GM12878 (cell line): ENCODE measurements at regions not wholly inside any gene's neighbourhood (a gene's known extent, or its start where the extent isn't known, plus 50 kb on each side); places are given as distances from the start of the nearest gene placed in this dataset.

Source experiments
- ATAC-seq: fragments of 200-7000 bp; cut with Tn5 transposase; 3 replicates; pipeline ENCODE4 v1.9.1; 2020; ENCODE audit warnings: mild to moderate bottlenecking, moderate library complexity
- BruUV-seq: library from RNA; stranded (reverse); fragments of 400-500 nt; replicated peaks from 2 replicates; lab custom pipeline; 2021; lab: Mats Ljungman, UMichigan
- CTCF ChIA-PET: fragments of 300-600 bp; sonication (Branson Sonifier 250); formaldehyde crosslinking; extraction: SDS; loops from one replicate; lab custom pipeline; 2021; ENCODE audit warnings: inconsistent platforms; lab: Yijun Ruan, JAX
- POLR2A ChIA-PET: fragments of 350-600 bp; formaldehyde crosslinking; extraction: SDS; loops from one replicate; lab custom pipeline; 2021; ENCODE audit warnings: inconsistent platforms; lab: Charles Lee
- RAD21 ChIA-PET: fragments of 300-600 bp; sonication (Branson Sonifier 250); formaldehyde crosslinking; loops from one replicate; lab custom pipeline; 2023; ENCODE audit warnings: antibody characterized with exemption; ENCODE audit not compliant: unreplicated experiment; lab: Charles Lee
- SMC1A ChIA-PET: fragments of 300-600 bp; sonication (Branson Sonifier 250); formaldehyde crosslinking; loops from one replicate; lab custom pipeline; 2023; ENCODE audit not compliant: unreplicated experiment, uncharacterized antibody; lab: Charles Lee
- DNase-seq: peaks from one replicate; pipeline ENCODE4 v3.0.0-alpha.2; 2011; ENCODE audit warnings: low read depth, low spot score
- FAIRE-seq: peaks from 3 replicates; lab custom pipeline; 2011; peaks lifted over from hg19 to GRCh38; lab: Jason Lieb, UNC
- H2AFZ ChIP-seq: 2 replicates; pipeline ENCODE4 v1.6.0; 2011; ENCODE audit warnings: low read depth, low read length, control low read depth; ENCODE audit not compliant: control insufficient read depth
- H3K27ac ChIP-seq: 2 replicates; pipeline ENCODE4 v1.5.1; 2011; ENCODE audit warnings: control low read depth; ENCODE audit not compliant: control insufficient read depth, insufficient read depth
- H3K27me3 ChIP-seq, 2 experiments: replicated peaks in 1 of 2; 2 replicates each; pipeline versions ENCODE4 v1.6.0 to v1.6.1; 2011; ENCODE audit warnings: low read length in 1 of 2; ENCODE audit not compliant: control insufficient read depth in 2 of 2, insufficient read depth in 2 of 2
- H3K36me3 ChIP-seq, 2 experiments: 2 replicates each; pipeline ENCODE4 v1.5.1; 2011; ENCODE audit warnings: low read length in 1 of 2; ENCODE audit not compliant: control insufficient read depth in 2 of 2, insufficient read depth in 2 of 2
- H3K4me1 ChIP-seq: 2 replicates; pipeline ENCODE4 v1.6.1; 2011; ENCODE audit warnings: mild to moderate bottlenecking, low read length, moderate library complexity, mixed read lengths; ENCODE audit not compliant: control insufficient read depth, insufficient read depth
- H3K4me2 ChIP-seq: 2 replicates; pipeline ENCODE4 v1.6.0; 2011; ENCODE audit warnings: control low read depth; ENCODE audit not compliant: control insufficient read depth, insufficient read depth
- H3K4me3 ChIP-seq: fragments of 200-600 bp; sonication (generic); 2 replicates; pipeline ENCODE4 v1.5.1; 2016
- H3K79me2 ChIP-seq: 2 replicates; pipeline ENCODE4 v1.6.0; 2011; ENCODE audit warnings: low read length; ENCODE audit not compliant: control insufficient read depth, insufficient read depth
- H3K9ac ChIP-seq: 2 replicates; pipeline ENCODE4 v1.8.0; 2011; ENCODE audit warnings: low read length, control low read depth, mixed read lengths; ENCODE audit not compliant: control insufficient read depth, insufficient read depth
- H3K9me3 ChIP-seq: replicated peaks from 3 replicates; pipeline ENCODE4 v1.5.1; 2011; ENCODE audit warnings: mild to moderate bottlenecking, low read length; ENCODE audit not compliant: control insufficient read depth, insufficient read depth
- H4K20me1 ChIP-seq: 2 replicates; pipeline ENCODE4 v1.6.0; 2011; ENCODE audit not compliant: control insufficient read depth, insufficient read depth
- CREM ChIP-seq: IDR thresholded peaks from 2 replicates; pipeline ENCODE4 v1.6.1; 2014; ENCODE audit warnings: antibody characterized with exemption, low read depth
- EZH2 ChIP-seq: IDR thresholded peaks from 2 replicates; pipeline ENCODE4 v1.6.1; 2012; ENCODE audit warnings: low read depth, mild to moderate bottlenecking, control low read depth, inconsistent platforms, low read length, borderline replicate concordance; ENCODE audit not compliant: control insufficient read depth
- IKZF2 ChIP-seq, 2 experiments: fragments of 450-650 bp; IDR thresholded peaks; 2 replicates each; pipeline ENCODE4 v1.6.1; 2017; ENCODE audit warnings: mild to moderate bottlenecking in 2 of 2, moderate library complexity in 2 of 2
- MEF2A ChIP-seq: IDR thresholded peaks from 2 replicates; pipeline ENCODE4 v1.6.1; 2011; ENCODE audit warnings: low read depth, mild to moderate bottlenecking, low read length, moderate library complexity; ENCODE audit not compliant: insufficient read depth
- MLLT1 ChIP-seq: fragments of 450-650 bp; IDR thresholded peaks from 2 replicates; pipeline ENCODE4 v1.6.1; 2016; ENCODE audit warnings: mild to moderate bottlenecking
- NFIC ChIP-seq: IDR thresholded peaks from 2 replicates; pipeline ENCODE4 v1.6.1; 2012; ENCODE audit warnings: low read depth, mild to moderate bottlenecking, inconsistent platforms, low read length, moderate library complexity
- RFX5 ChIP-seq: IDR thresholded peaks from 2 replicates; pipeline ENCODE4 v1.6.1; 2011; ENCODE audit warnings: low read depth, low read length, improper control_type of control experiment
- SIN3A ChIP-seq: IDR thresholded peaks from 2 replicates; pipeline ENCODE4 v1.6.1; 2012; ENCODE audit warnings: low read depth, low read length, improper control_type of control experiment
- SKIL ChIP-seq: fragments of 450-650 bp; IDR thresholded peaks from 2 replicates; pipeline ENCODE4 v1.6.1; 2017; ENCODE audit warnings: mild to moderate bottlenecking, low read depth, inconsistent platforms; ENCODE audit not compliant: poor library complexity, severe bottlenecking
- SREBF1 ChIP-seq: IDR thresholded peaks from 2 replicates; pipeline ENCODE4 v1.6.1; 2012; ENCODE audit warnings: mild to moderate bottlenecking, low read length
- WGBS: methylation state at CpG from one replicate; pipeline ENCODE4 v1.1.6; 2016; ENCODE audit warnings: low lambda C conversion rate; ENCODE audit not compliant: insufficient replicate concordance, insufficient coverage; ENCODE audit errors: missing lambda C conversion rate; 5-methylcytosine and 5-hydroxymethylcytosine counted together
- in situ Hi-C: fragments of 300-500 bp; cut with MboI; formaldehyde crosslinking; loops from 9 replicates; pipeline ENCODE4 v1.14.3; 2018; ENCODE audit warnings: mixed read lengths
- intact Hi-C: fragments of 100-400 bp; cut with micrococcal nuclease; formaldehyde crosslinking; loops from one replicate; pipeline ENCODE4 v1.14.2; 2022; ENCODE audit not compliant: unreplicated experiment

- ChIA-PET CTCF (no interaction called here), POLR2A (no interaction called here), SMC1A (no interaction called here), RAD21 (no interaction called here)
- H3K36me3 ChIP-seq: no peaks in the 10 kb centered on the region
- 100% methylated on average over 1 of the region's 1 CpG for WGBS
- no peak overlapping the region for H2AFZ ChIP-seq
- ATAC-seq (no peak), FAIRE-seq (no peak), DNase-seq (no peak)
- no peak overlapping the region for H3K9ac ChIP-seq
- H4K20me1 ChIP-seq: no peaks in the 10 kb centered on the region
- intact Hi-C loops (no loop called here), in situ Hi-C loops (no loop called here)
- H3K9me3 ChIP-seq: no peaks in the 10 kb centered on the region
- H3K27ac ChIP-seq: no peak overlapping the region
- H3K4me3 ChIP-seq: no peak overlapping the region
- TF ChIP-seq MLLT1 (no peak), SKIL (no peak), IKZF2 (IDR thresholded peaks at IDR 0.05) (no peak)
- BruUV-seq: no TSS peak
- no peak overlapping the region for H3K4me2 ChIP-seq
- H3K27me3 ChIP-seq: no peaks in the 10 kb centered on the region
- H3K79me2 ChIP-seq: no peaks in the 10 kb centered on the region
- no peaks in the 10 kb centered on the region for H3K4me1 ChIP-seq
Measured at GRCh38 chr3:31193871-31194270, 299.4 kb upstream of the GADL1 start.

- in situ Hi-C loops: no loop called here
- ATAC-seq: no peak
Measured at GRCh38 chr3:31196261-31196660, 301.8 kb upstream of the GADL1 start.

More at GRCh38 chr3:31196261-31196660, 301.8 kb upstream of the GADL1 start:
- H3K79me2 ChIP-seq: no peaks in the 10 kb centered on the region
- H3K36me3 ChIP-seq: no peaks in the 10 kb centered on the region
- no peaks in the 10 kb centered on the region for H4K20me1 ChIP-seq
- POLR2A ChIA-PET: no interaction called here
- no peaks in the 10 kb centered on the region for H3K27me3 ChIP-seq
- TF ChIP-seq MEF2A: no peak
- no peak for TF ChIP-seq SIN3A
- no peak for TF ChIP-seq NFIC
- TF ChIP-seq EZH2: no peak
- no peak for TF ChIP-seq CREM
- TF ChIP-seq SREBF1: no peak
- TF ChIP-seq RFX5: no peak
- RAD21 ChIA-PET: no interaction called here
- no TSS peak for BruUV-seq
- H3K4me3 ChIP-seq: no peak overlapping the region
- CTCF ChIA-PET: interaction anchor here (1.0 to 1.3 kb wide), 3 partner anchors 9 to 171 kb away, joined by 3 to 6 read pairs (median 4); no protein-coding TSS in a partner anchor
- H3K9ac ChIP-seq: no peak overlapping the region
- SMC1A ChIA-PET: interaction anchor here (1.2 kb wide), 1 partner anchor 9 kb away, joined by 3 read pairs; no protein-coding TSS in a partner anchor
- H2AFZ ChIP-seq: no peak overlapping the region
- no peak overlapping the region for H3K4me2 ChIP-seq
- DNase-seq (no peak), FAIRE-seq (no peak)
- no peaks in the 10 kb centered on the region for H3K4me1 ChIP-seq
- intact Hi-C loops: no loop called here
- no peaks in the 10 kb centered on the region for H3K9me3 ChIP-seq
- H3K27ac ChIP-seq: no peak overlapping the region
